Loucy (cell line): ENCODE measurements at regions not wholly inside any gene's neighbourhood (a gene's known extent, or its start where the extent isn't known, plus 50 kb on each side); places are given as distances from the start of the nearest gene placed in this dataset.

Experiments
- H2AFZ ChIP-seq: fragments of 200-600 bp; sonication (generic); 2 replicates; pipeline ENCODE4 v1.6.0; 2016; ENCODE audit warnings: antibody characterized with exemption, mild to moderate bottlenecking, low read length, moderate library complexity
- H3F3A ChIP-seq: fragments of 200-600 bp; 2 replicates; pipeline ENCODE4 v1.6.0; 2016; ENCODE audit warnings: antibody characterized with exemption, low read depth, mild to moderate bottlenecking
- H3K27me3 ChIP-seq: fragments of 200-600 bp; sonication (generic); 2 replicates; pipeline ENCODE4 v1.6.1; 2014; ENCODE audit warnings: low read length, mild to moderate bottlenecking; ENCODE audit not compliant: insufficient read depth, poor library complexity, severe bottlenecking
- H3K36me3 ChIP-seq: fragments of 200-600 bp; sonication (generic); 2 replicates; pipeline ENCODE4 v1.6.1; 2016; ENCODE audit warnings: low read length; ENCODE audit not compliant: insufficient read depth
- H3K4me1 ChIP-seq: fragments of 200-600 bp; sonication (generic); 2 replicates; pipeline ENCODE4 v1.5.1; 2014; ENCODE audit warnings: low read length, mild to moderate bottlenecking; ENCODE audit not compliant: insufficient read depth, poor library complexity, severe bottlenecking
- H3K4me2 ChIP-seq: fragments of 200-600 bp; sonication (generic); 2 replicates; pipeline ENCODE4 v1.6.0; 2014; ENCODE audit warnings: antibody characterized with exemption, low read length, low read depth, mild to moderate bottlenecking; ENCODE audit not compliant: poor library complexity, severe bottlenecking
- H3K4me3 ChIP-seq: fragments of 200-600 bp; sonication (generic); 2 replicates; pipeline ENCODE4 v1.5.1; 2014; ENCODE audit warnings: low read length, mild to moderate bottlenecking, mixed read lengths; ENCODE audit not compliant: poor library complexity, severe bottlenecking
- H3K79me2 ChIP-seq: fragments of 200-600 bp; sonication (generic); 2 replicates; pipeline ENCODE4 v1.6.1; 2014; ENCODE audit warnings: low read length; ENCODE audit not compliant: insufficient read depth
- H3K9ac ChIP-seq: fragments of 200-600 bp; sonication (generic); 2 replicates; pipeline ENCODE4 v1.6.0; 2014; ENCODE audit warnings: mild to moderate bottlenecking, low read depth, low read length, moderate library complexity; ENCODE audit not compliant: poor library complexity, severe bottlenecking
- H3K9me2 ChIP-seq: fragments of 200-600 bp; sonication (generic); replicated peaks from 2 replicates; pipeline ENCODE4 v1.6.1; 2016; ENCODE audit warnings: low read depth, low read length, mixed read lengths
- H3K9me3 ChIP-seq: fragments of 200-600 bp; sonication (generic); 2 replicates; pipeline ENCODE4 v1.6.1; 2014; ENCODE audit warnings: mild to moderate bottlenecking, antibody characterized with exemption, low read length, low read depth; ENCODE audit not compliant: insufficient read depth
- H4K20me1 ChIP-seq: fragments of 200-600 bp; sonication (generic); 2 replicates; pipeline ENCODE4 v1.6.0; 2014; ENCODE audit warnings: antibody characterized with exemption, low read length, mild to moderate bottlenecking; ENCODE audit not compliant: insufficient read depth, poor library complexity, severe bottlenecking
- EZH2phosphoT487 ChIP-seq: fragments of 200-600 bp; IDR thresholded peaks from 2 replicates; pipeline ENCODE4 v1.6.1; 2018; ENCODE audit warnings: antibody characterized with exemption, mild to moderate bottlenecking, moderate library complexity, borderline replicate concordance
- TF ChIP-seq, protein P1 (sequence below): fragments of 200-600 bp; sonication (generic); conservative IDR thresholded peaks from 2 replicates; pipeline ENCODE4 v1.5.1; 2014; ENCODE audit warnings: mild to moderate bottlenecking, antibody characterized with exemption, low read length

GRCh38 chr6:144615870-144616269 lies 330.7 kb downstream of the UTRN start:
- no peak for TF ChIP-seq EZH2phosphoT487
- TF ChIP-seq, protein P1, sequence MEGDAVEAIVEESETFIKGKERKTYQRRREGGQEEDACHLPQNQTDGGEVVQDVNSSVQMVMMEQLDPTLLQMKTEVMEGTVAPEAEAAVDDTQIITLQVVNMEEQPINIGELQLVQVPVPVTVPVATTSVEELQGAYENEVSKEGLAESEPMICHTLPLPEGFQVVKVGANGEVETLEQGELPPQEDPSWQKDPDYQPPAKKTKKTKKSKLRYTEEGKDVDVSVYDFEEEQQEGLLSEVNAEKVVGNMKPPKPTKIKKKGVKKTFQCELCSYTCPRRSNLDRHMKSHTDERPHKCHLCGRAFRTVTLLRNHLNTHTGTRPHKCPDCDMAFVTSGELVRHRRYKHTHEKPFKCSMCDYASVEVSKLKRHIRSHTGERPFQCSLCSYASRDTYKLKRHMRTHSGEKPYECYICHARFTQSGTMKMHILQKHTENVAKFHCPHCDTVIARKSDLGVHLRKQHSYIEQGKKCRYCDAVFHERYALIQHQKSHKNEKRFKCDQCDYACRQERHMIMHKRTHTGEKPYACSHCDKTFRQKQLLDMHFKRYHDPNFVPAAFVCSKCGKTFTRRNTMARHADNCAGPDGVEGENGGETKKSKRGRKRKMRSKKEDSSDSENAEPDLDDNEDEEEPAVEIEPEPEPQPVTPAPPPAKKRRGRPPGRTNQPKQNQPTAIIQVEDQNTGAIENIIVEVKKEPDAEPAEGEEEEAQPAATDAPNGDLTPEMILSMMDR: no peak
- H3K9me3 ChIP-seq: no peaks in the 10 kb centered on the region
- H3K9ac ChIP-seq: no peak overlapping the region
- H2AFZ ChIP-seq: no peak overlapping the region
- no peak overlapping the region for H3K4me2 ChIP-seq
- H3K27me3 ChIP-seq: no peaks in the 10 kb centered on the region
- no peaks in the 10 kb centered on the region for H3F3A ChIP-seq
- H3K79me2 ChIP-seq: no peaks in the 10 kb centered on the region
- no peaks in the 10 kb centered on the region for H3K9me2 ChIP-seq
- peaks cover 3% of the 10 kb centered on the region for H3K4me1 ChIP-seq
- H4K20me1 ChIP-seq: no peaks in the 10 kb centered on the region
- H3K4me3 ChIP-seq: no peak overlapping the region
- no peaks in the 10 kb centered on the region for H3K36me3 ChIP-seq

DNA sequence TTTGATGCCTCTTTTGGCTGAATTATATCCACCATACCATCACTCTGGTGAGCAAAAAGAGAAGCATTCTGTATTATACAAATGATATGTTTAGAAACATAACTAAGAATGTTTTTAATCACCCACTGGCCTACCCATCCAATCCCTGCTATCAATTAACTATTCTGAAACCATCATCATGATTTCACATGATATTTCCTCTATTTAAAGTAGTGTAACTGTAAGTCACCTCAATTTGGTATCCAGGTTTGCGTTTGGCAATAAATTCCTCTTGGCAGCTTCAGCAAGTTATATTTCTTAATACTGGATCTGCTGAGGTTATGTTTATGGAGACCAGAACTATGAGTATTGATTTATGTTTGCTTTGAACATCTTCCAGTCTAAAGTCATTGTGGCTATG lies 332.1 kb downstream of the UTRN start:
- Histone ChIP-seq H3K9ac (no peak overlapping the region), H3K9me2 (no peaks in the 10 kb centered on the region), H3K36me3 (no peaks in the 10 kb centered on the region), H3K4me2 (no peak overlapping the region), H3K4me1 (peaks cover 3% of the 10 kb centered on the region), H3K79me2 (no peaks in the 10 kb centered on the region), H3K9me3 (no peaks in the 10 kb centered on the region), H3K4me3 (no peak overlapping the region), H4K20me1 (no peaks in the 10 kb centered on the region), H3K27me3 (no peaks in the 10 kb centered on the region), H3F3A (no peaks in the 10 kb centered on the region), H2AFZ (no peak overlapping the region)
- no peak for TF ChIP-seq EZH2phosphoT487
- TF ChIP-seq, protein P1: no peak

DNA sequence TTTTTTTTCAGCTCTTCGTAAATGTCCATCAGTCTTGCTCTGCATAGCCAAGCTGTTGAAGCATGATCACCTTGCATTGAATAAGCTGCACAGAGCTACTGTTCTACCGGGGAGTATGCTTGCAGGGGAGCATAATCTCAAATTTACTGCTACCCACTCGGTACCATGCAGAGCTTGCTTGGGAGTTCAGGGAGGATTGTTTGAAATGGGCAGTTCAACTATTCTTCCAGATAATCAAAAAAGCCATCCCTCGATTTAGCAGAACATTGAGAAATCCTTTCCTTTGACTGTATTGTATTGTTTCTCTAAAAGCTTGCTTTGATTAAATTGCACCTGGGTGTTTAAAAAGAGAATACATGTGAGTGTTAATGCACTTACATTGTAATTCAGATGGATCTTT lies 332.6 kb downstream of the UTRN start:
- H3K4me1 ChIP-seq: peaks cover 3% of the 10 kb centered on the region
- no peaks in the 10 kb centered on the region for H3K36me3 ChIP-seq
- H3K9me2 ChIP-seq: no peaks in the 10 kb centered on the region
- no peaks in the 10 kb centered on the region for H3K9me3 ChIP-seq
- no peaks in the 10 kb centered on the region for H3K79me2 ChIP-seq
- no peaks in the 10 kb centered on the region for H3K27me3 ChIP-seq
- H2AFZ ChIP-seq: no peak overlapping the region
- no peak overlapping the region for H3K4me3 ChIP-seq
- H3K9ac ChIP-seq: no peak overlapping the region
- H4K20me1 ChIP-seq: no peaks in the 10 kb centered on the region
- no peak for TF ChIP-seq EZH2phosphoT487
- TF ChIP-seq, protein P1: no peak
- no peaks in the 10 kb centered on the region for H3F3A ChIP-seq
- no peak overlapping the region for H3K4me2 ChIP-seq
